Sigmoid colon (tissue), 6 donors: ENCODE measurements at regions not wholly inside any gene's neighbourhood (a gene's known extent, or its start where the extent isn't known, plus 50 kb on each side); places are given as distances from the start of the nearest gene placed in this dataset.

ENCODE experiments used
- DNase-seq: peaks from one replicate; pipeline ENCODE4 v3.0.0-alpha.2; 2019
- H3K27ac ChIP-seq, 4 donors: fragments of 200-600 bp; sonication (generic); one replicate each; pipeline ENCODE4 v1.5.1; 2016 to 2019; ENCODE audit warnings: mild to moderate bottlenecking in 1 of 4
- H3K27me3 ChIP-seq, 3 donors: fragments of 200-600 bp; sonication (generic); one replicate each; pipeline ENCODE4 v1.5.1; 2019; ENCODE audit warnings: mild to moderate bottlenecking in 1 of 3
- H3K36me3 ChIP-seq, 4 donors: fragments of 200-600 bp; sonication (generic); one replicate each; pipeline ENCODE4 v1.5.1; 2016 to 2019
- H3K4me1 ChIP-seq, 4 donors: fragments of 200-600 bp; sonication (generic); one replicate each; pipeline ENCODE4 v1.5.1; 2017 to 2019
- H3K4me3 ChIP-seq, 4 donors: fragments of 200-600 bp; sonication (generic); one replicate each; pipeline ENCODE4 v1.5.1; 2017 to 2019; ENCODE audit warnings: mild to moderate bottlenecking in 2 of 4, moderate library complexity in 1 of 4
- H3K9me3 ChIP-seq, 4 donors: fragments of 200-600 bp in 3 of 4; sonication (generic) in 3 of 4; one replicate each; pipeline versions ENCODE4 v1.5.1 to v1.6.1; 2013 to 2019
- EP300 ChIP-seq, 4 donors: sonication (generic); formaldehyde crosslinking; IDR thresholded peaks; one replicate each; pipeline ENCODE4 v1.6.1; 2017; ENCODE audit warnings: antibody characterized with exemption in 4 of 4
- POLR2A ChIP-seq, 2 donors: fragments of 450-650 bp; IDR thresholded peaks; one replicate each; pipeline ENCODE4 v1.6.1; 2016; ENCODE audit warnings: antibody characterized with exemption in 2 of 2, mild to moderate bottlenecking in 2 of 2, moderate library complexity in 2 of 2
- POLR2AphosphoS5 ChIP-seq, 4 donors: sonication (generic); formaldehyde crosslinking; IDR thresholded peaks; one replicate each; pipeline ENCODE4 v1.6.1; 2017; ENCODE audit warnings: antibody characterized with exemption in 4 of 4
- WGBS, 2 donors: extraction: QIAGEN DNeasy Blood & Tissue Kit; methylation state at CpG; one replicate each; pipeline ENCODE4 v1.1.7; 2013; 5-methylcytosine and 5-hydroxymethylcytosine counted together
- intact Hi-C: fragments of 100-400 bp; cut with DNase I; formaldehyde crosslinking; loops from one replicate; pipeline ENCODE4 v1.15.1; 2023
- TF ChIP-seq, protein P1 (sequence below), 4 experiments: fragments of 450-650 bp in 3 of 4; fragments of 200-600 bp in 1 of 4; IDR thresholded peaks; one replicate each; pipeline ENCODE4 v1.5.1; 2016 to 2019; ENCODE audit warnings: antibody characterized with exemption in 4 of 4, mild to moderate bottlenecking in 3 of 4, moderate library complexity in 2 of 4
- donor health status: healthy with polysubstance abuse.
- donor health status: healthy.

GRCh38 chr6:80464901-80465300 lies 358.4 kb downstream of the BCKDHB start:
- DNase-seq, result no peak
- H3K4me3 ChIP-seq, result no peak overlapping the region
- no peaks in the 10 kb centered on the region for H3K4me1 ChIP-seq
- H3K27ac ChIP-seq, result no peak overlapping the region
- no peaks in the 10 kb centered on the region for H3K36me3 ChIP-seq
- TF ChIP-seq POLR2A (IDR thresholded peaks at IDR 0.05) (no peak), EP300 (IDR thresholded peaks at IDR 0.05) (no peak), POLR2AphosphoS5 (IDR thresholded peaks at IDR 0.05) (no peak)
- TF ChIP-seq, protein P1, sequence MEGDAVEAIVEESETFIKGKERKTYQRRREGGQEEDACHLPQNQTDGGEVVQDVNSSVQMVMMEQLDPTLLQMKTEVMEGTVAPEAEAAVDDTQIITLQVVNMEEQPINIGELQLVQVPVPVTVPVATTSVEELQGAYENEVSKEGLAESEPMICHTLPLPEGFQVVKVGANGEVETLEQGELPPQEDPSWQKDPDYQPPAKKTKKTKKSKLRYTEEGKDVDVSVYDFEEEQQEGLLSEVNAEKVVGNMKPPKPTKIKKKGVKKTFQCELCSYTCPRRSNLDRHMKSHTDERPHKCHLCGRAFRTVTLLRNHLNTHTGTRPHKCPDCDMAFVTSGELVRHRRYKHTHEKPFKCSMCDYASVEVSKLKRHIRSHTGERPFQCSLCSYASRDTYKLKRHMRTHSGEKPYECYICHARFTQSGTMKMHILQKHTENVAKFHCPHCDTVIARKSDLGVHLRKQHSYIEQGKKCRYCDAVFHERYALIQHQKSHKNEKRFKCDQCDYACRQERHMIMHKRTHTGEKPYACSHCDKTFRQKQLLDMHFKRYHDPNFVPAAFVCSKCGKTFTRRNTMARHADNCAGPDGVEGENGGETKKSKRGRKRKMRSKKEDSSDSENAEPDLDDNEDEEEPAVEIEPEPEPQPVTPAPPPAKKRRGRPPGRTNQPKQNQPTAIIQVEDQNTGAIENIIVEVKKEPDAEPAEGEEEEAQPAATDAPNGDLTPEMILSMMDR (IDR thresholded peaks at IDR 0.05), result no peak
- H3K27me3 ChIP-seq, result no peaks in the 10 kb centered on the region
- H3K9me3 ChIP-seq, result no peaks in the 10 kb centered on the region
- intact Hi-C loops, result no loop called here

DNA sequence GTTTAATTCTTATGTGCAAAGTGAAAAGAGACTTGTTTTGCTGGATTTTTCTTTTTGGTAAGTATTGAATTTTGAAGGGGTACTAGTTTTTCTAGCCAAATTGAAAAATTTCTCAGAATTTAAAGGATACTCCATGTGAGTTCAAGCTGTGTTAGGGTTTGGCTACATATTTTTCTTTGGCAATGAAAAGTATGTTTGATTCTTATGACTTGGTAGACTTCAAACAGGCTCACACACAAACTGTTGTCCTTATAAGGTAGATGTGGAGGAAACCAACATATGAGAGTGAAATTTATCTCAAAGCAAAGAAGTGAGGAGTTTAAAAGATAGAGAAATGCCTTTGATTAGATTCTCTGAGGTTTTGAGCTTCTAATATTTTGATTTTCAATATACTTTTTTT lies 356.7 kb downstream of the BCKDHB start:
- no peak for DNase-seq
- intact Hi-C loops, result no loop called here
- H3K27me3 ChIP-seq, result no peaks in the 10 kb centered on the region
- no peak overlapping the region for H3K27ac ChIP-seq
- TF ChIP-seq POLR2AphosphoS5 (IDR thresholded peaks at IDR 0.05) (no peak), EP300 (IDR thresholded peaks at IDR 0.05) (no peak), POLR2A (IDR thresholded peaks at IDR 0.05) (no peak)
- TF ChIP-seq, protein P1 (IDR thresholded peaks at IDR 0.05), result no peak
- H3K9me3 ChIP-seq, result no peaks in the 10 kb centered on the region
- H3K4me1 ChIP-seq, result peaks cover 0 to 3% (median 2%) of the 10 kb centered on the region in 4 donors
- H3K4me3 ChIP-seq, result no peak overlapping the region
- H3K36me3 ChIP-seq, result no peaks in the 10 kb centered on the region

GRCh38 chr6:80460257-80460865 lies 353.9 kb downstream of the BCKDHB start:
- TF ChIP-seq POLR2A (IDR thresholded peaks at IDR 0.05), result no peak
- TF ChIP-seq EP300 (IDR thresholded peaks at IDR 0.05), result no peak
- no peak for DNase-seq
- intact Hi-C loops, result no loop called here
- Histone ChIP-seq H3K27ac (no peak overlapping the region), H3K36me3 (no peaks in the 10 kb centered on the region), H3K4me1 (peaks cover 0 to 17% (median 13%) of the 10 kb centered on the region in 4 donors), H3K4me3 (no peak overlapping the region), H3K27me3 (no peaks in the 10 kb centered on the region), H3K9me3 (no peaks in the 10 kb centered on the region)
- 20 to 54% methylated on average over 1 of the region's 1 CpG for WGBS, 2 donors

GRCh38 chr6:80457439-80457933 lies 351.0 kb downstream of the BCKDHB start:
- Histone ChIP-seq H3K27me3 (no peaks in the 10 kb centered on the region), H3K36me3 (no peaks in the 10 kb centered on the region), H3K4me1 (peaks cover 0 to 17% (median 13%) of the 10 kb centered on the region in 4 donors), H3K27ac (no peak overlapping the region), H3K4me3 (no peak overlapping the region), H3K9me3 (no peaks in the 10 kb centered on the region)
- 73 to 78% methylated on average over 3 of the region's 3 CpGs for WGBS, 2 donors
- TF ChIP-seq, protein P1 (IDR thresholded peaks at IDR 0.05), result no peak
- TF ChIP-seq POLR2AphosphoS5 (IDR thresholded peaks at IDR 0.05), result peak in 3 of 4 donors; percentile 47 to 67 (median 65)
- DNase-seq, result peak; percentile 87
- intact Hi-C loops, result loop anchor here (5.0 kb wide), 1 partner anchor 240 kb away; no protein-coding TSS in a partner anchor

GRCh38 chr6:80456724-80457438 lies 350.4 kb downstream of the BCKDHB start:
- Histone ChIP-seq H3K4me3 (no peak overlapping the region), H3K27ac (no peak overlapping the region), H3K4me1 (peaks cover 0 to 17% (median 13%) of the 10 kb centered on the region in 4 donors), H3K9me3 (no peaks in the 10 kb centered on the region), H3K27me3 (no peaks in the 10 kb centered on the region), H3K36me3 (no peaks in the 10 kb centered on the region)
- TF ChIP-seq POLR2AphosphoS5 (IDR thresholded peaks at IDR 0.05) (no peak), POLR2A (IDR thresholded peaks at IDR 0.05) (no peak), EP300 (IDR thresholded peaks at IDR 0.05) (no peak)
- TF ChIP-seq, protein P1 (IDR thresholded peaks at IDR 0.05), result no peak
- intact Hi-C loops, result loop anchor here (5.0 kb wide), 1 partner anchor 240 kb away; no protein-coding TSS in a partner anchor
- 88 to 89% methylated on average over 3 of the region's 3 CpGs for WGBS, 2 donors
- DNase-seq, result no peak
